HG03342 (cell line): ENCODE measurements at regions not wholly inside any gene's neighbourhood (a gene's known extent, or its start where the extent isn't known, plus 50 kb on each side); places are given as distances from the start of the nearest gene placed in this dataset.

ENCODE experiments used
- ATAC-seq: cut with Tn5 transposase; IDR thresholded peaks from one replicate; pipeline ENCODE4 v1.9.1; 2021; ENCODE audit warnings: mild to moderate bottlenecking, moderate library complexity; ENCODE audit not compliant: unreplicated experiment

DNA sequence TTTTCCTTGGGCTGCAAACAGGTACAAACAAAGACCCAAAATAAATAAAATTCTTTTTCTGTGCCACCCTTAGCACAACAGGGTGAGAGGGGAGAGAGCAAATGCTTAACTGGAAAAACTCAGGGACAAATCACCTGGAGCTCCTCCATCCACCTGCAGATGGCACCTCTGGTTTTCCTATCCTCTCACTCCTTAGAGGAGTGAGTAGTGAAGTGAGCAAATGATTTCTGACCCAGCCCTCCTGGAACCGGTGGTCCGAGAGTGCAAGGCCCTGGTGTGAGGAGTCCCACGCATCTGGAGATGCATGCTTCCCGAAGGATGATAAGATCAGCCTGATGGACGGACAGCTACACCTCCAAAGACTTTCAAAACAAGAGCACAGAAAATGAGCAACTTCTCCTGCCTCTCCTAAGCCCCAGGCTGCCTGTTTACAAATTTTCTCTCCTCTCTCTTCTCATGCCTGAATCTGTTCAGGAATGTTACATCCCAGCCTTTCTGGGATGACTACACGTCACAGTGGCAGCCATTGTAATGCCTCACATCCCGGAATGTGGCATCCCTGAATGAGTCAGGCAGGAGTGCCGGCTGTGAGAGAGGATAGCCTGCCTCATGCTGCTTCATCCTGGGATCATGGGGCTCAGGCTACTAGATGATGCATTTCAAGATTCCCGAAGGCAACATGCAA lies 86.4 kb downstream of the ADRB2 start:
- no peak for ATAC-seq

GRCh38 chr5:148913493-148913892 lies 87.1 kb downstream of the ADRB2 start:
- no peak for ATAC-seq

GRCh38 chr5:148913985-148914431 lies 87.6 kb downstream of the ADRB2 start:
- no peak for ATAC-seq

DNA sequence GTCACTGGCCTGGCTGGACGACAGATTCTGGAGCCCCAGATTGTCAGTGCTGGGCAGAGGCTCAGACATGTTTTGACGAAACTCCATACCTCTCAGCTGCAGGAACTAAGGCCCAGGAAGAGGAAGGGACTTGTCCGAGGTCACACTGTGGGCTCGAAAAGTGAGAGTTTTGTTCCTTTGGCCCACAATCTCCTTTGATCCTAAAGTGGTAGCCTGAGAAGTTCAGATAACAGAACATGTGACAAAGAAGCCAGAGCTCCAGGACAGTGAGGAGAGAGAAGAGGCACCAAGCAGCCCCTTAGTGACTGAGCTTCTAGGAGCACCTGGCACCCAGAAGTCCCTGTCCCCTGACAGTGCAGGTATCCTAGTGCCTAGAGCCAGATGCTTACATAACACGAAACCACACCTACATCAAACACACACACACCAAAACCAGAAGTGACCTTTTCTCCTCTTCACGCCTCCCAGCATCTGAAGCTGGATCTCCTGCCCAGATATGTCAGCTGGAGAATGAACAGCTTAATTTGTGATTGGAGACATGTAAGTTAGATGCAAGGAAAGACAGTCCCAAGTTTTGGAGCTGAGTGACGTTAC lies 88.9 kb downstream of the ADRB2 start:
- ATAC-seq = no peak

- ATAC-seq = no peak
Measured at GRCh38 chr5:148920646-148921288, 94.4 kb downstream of the ADRB2 start.

GRCh38 chr5:148921350-148921749 lies 94.9 kb downstream of the ADRB2 start:
- no peak for ATAC-seq

- ATAC-seq = peak; percentile 79
Measured at GRCh38 chr5:148922606-148923005, 96.2 kb downstream of the ADRB2 start.

DNA sequence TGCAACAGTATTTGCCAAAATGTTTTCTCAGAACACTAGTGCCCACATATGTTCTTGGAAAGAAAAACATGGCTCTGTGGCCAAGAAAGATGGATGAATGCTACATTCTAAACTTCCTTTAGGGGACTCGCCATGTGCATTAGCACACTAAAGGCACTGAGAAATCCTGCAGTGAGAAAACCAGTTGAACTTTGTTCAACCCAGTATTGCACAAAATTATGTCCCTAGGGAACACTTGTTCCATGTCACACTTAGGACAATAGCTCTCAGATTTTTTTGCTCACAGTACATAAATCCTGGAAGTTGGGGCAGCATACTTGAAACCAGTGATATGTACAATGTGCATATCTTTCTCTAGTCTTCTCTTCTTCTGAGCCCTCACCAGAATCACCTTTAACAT lies 96.6 kb downstream of the ADRB2 start:
- ATAC-seq = no peak

- ATAC-seq = no peak
Measured at GRCh38 chr5:148924817-148925216, 98.4 kb downstream of the ADRB2 start.

DNA sequence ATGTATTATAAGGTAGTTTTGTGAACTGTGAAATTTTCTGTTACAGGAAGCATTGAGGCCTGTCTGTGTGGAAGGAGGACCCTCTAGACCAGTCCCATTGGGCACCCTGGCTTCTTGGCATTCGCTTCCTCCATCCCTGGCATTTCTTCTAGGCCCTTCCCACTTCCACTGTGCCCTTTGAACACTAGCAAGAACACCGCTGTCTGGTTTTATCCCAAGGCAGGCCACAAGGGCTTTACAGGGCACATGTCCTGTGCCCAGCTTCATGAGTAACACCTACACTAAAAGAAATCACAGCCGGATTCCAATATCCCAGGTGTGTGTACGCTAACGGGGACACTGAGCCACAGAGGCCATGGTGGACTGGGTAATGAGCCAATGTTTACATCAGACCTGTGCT lies 99.8 kb downstream of the ADRB2 start:
- no peak for ATAC-seq

DNA sequence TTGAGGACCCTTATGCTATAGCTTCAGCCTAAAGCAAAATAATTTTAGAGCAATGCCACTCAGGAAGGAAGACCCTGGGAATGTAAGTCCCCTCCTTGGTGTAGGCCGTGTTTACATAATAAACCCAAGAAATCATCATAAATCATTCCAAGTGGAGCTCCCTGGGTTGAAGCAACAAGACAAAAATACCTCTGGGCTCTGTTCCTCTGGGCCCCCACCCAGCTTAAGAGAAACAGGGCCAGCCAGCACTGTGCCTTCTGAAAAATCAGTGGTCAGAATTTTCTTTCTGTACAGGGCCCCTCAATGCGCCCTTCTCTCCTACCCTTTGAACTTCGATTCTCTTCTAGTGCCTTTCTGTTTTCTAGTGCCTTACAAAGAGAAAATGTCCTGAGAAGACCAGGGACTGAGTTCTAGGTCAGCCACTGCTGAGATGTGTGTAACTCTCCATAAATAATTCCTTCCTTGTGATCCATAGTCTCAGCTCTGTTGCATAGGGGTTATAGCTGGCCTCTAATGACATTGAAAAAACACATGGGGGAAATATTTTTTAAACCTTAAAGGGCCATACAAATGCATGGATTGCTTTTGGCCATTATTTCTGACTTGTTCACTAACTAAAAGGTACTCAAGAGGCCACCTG lies 101.0 kb downstream of the ADRB2 start:
- ATAC-seq = no peak

DNA sequence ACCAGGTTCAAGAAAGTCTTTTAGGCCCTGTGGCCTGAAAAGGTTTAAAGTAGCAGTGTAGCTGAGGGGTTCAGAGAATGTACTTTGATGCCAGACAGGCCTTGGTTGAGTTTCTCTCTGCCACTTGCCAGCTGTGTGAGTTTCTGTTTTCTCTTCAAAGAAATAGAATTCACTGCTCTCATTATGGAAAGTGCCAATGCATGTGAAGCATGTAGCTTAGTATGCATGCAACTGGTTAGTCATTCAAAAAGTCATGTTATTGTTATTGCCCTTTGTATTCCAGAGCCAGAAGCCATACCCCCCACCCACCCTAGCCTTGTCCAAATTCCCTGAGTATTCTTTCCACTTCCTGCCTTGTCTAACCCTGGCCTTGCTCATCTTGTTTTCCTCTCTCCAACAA lies 101.7 kb downstream of the ADRB2 start:
- ATAC-seq = no peak

GRCh38 chr5:148931453-148932057 lies 105.1 kb downstream of the ADRB2 start:
- ATAC-seq = no peak

DNA sequence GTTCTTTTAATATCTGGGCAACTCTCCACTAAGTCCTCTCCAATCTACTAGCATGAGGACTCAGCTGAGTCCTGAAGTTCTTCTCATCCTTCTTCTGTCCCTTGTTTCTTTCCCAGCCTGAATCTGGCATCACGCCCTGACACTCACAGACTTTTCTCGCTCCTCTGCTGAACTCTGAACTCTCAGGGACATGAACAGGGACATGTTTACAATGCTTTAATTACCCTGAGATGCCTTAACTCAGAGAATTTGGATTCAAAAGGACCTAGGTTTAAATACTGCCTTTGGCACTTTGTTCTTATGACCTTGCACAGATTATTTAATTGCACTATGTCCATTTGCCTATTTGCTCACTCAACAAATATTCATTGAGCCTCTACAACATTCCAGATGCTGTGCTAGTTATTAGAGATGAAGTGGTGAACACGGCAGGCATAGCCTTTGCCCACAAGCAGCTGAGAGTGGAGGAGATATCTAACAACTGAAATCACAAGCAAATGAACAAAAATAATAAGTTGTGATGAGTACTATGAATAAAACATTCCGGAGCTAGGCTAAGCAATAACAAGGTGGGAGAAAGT lies 106.0 kb downstream of the ADRB2 start:
- ATAC-seq = no peak

GRCh38 chr5:148933903-148934432 lies 107.6 kb downstream of the ADRB2 start:
- no peak for ATAC-seq

DNA sequence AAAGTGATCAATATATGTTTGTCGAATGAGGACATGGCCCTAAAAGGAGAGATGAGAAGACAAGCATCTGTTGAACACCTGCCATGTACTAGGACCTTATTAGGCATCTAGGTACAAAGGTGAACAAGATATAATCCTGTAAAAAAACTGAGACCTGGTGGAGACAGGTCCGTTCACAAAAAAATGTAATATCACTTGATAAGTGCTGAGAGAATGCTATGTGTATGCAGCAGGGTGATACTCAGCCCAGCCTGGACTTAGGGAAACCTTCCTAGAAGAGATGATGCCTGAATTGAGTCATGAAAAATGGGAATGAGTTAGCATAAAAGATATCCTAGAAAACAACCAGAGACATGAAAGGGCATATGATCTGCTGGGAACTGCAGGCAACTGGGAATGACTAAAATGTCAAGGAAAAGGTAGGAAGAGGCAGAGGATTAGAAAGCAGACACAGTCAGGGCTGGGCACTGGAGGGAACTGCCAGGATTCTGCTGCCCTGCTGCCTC lies 108.5 kb downstream of the ADRB2 start:
- no peak for ATAC-seq

DNA sequence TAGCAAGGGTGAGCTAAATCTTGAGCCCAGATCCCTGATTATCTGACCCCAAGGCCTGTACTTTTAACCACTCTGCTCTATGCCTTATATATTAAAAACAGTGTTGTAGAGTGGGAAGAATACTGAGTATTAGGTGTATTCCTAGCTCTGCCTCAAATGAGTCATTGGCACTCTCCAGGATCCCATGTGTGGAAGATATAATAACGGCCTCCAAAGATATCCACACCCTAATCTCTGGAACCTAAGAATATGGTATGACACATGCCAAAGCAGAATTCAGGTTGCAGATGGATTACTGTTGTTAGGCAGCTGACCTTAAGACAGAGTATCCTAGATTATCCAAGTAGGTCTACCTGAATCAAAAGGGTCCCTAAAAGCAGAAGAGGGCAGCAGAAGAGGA lies 110.8 kb downstream of the ADRB2 start:
- no peak for ATAC-seq

DNA sequence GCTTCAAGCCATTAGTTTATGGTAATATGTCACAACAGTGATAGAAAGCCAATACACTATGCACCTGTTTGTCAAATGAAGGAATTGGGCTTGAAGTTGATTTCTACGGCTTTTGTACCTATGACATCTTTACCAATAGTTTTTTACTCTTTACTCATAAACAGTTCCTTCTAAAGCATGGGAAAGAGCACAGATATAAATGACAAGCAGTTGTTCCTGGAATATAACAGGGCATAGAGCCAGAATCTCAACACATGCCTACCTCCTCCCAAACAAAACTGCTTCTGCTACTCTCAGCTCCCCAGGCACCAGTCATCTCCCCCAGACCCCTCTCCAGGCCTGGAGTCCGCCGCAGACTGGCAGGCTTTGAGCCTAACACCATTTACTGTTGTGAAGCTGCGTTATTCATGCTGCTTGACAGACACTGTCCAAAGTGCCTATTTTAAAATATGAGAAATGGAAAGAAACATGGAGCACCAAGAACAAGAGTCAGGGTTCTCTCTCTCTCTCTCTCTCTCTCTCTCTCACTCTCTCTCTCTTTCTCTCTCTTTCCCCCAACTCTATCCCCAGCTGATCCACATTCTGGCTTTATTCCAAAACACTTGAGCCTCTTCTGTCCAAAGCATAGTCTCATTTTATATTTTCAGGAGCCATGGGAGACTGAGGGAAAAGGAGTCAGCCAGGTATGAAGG lies 111.6 kb downstream of the ADRB2 start:
- ATAC-seq = no peak

DNA sequence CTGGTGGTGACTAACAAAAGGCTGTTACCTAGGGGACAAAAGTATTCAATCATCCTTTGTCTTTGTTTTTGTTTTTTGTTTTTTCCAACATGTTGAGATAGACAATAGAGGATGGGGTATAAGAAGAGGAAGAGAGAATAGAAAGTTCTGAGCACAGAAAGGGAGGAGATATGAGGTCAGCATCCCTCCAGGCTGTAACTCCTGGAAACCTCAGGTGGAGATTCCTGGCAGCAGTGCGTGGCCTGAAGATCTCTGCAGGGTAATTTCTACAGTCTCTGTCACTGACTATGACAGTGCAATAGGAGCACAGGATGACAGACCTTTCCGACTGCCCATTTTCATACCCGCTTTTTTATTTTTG lies 112.1 kb downstream of the ADRB2 start:
- ATAC-seq = no peak

DNA sequence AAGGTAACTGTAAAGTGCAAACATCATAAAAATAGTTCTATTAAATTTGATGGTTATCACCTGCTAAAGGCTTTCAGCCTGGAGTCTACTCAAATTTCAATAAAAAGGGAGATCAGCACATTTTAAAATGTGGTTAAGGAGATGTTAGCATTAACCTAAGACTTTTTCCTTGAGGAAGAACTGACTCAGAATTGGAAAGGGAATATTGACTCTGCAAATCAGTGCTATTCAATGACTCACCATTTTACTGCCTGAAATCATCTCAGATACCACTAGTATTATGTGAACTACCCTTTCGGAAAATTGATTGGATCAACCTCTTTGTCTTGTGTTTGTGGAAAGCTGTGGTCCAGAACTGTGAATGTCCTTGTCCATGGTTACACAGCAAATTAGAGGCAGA lies 113.3 kb downstream of the ADRB2 start:
- no peak for ATAC-seq
